DND-41 (cell line): ENCODE measurements at regions not wholly inside any gene's neighbourhood (a gene's known extent, or its start where the extent isn't known, plus 50 kb on each side); places are given as distances from the start of the nearest gene placed in this dataset.

Experiments used
- CTCF ChIP-seq: IDR thresholded peaks from 2 replicates; pipeline ENCODE4 v1.5.1; 2012; ENCODE audit warnings: borderline replicate concordance, low read length, moderate library complexity, mild to moderate bottlenecking; ENCODE audit not compliant: poor library complexity, severe bottlenecking; ENCODE audit errors: extremely low read depth
- EZH2 ChIP-seq: IDR thresholded peaks from 3 replicates; pipeline ENCODE4 v1.6.1; 2012; ENCODE audit warnings: borderline replicate concordance, low read depth, mild to moderate bottlenecking, moderate library complexity, low read length, inconsistent platforms; ENCODE audit not compliant: severe bottlenecking

GRCh38 chr11:119935349-119935925 is 202.5 kb downstream of the TRIM29 start:
- TF ChIP-seq CTCF (no peak), EZH2 (no peak)
